ENCODE measurements at regions not wholly inside any gene's neighbourhood (a gene's known extent, or its start where the extent isn't known, plus 50 kb on each side); places are given as distances from the start of the nearest gene placed in this dataset.
"Not testable (repeated sequence)": the region's sequence is repeated elsewhere in the genome, so short reads cannot be mapped to it uniquely, and the experiment has no call there.

DNA sequence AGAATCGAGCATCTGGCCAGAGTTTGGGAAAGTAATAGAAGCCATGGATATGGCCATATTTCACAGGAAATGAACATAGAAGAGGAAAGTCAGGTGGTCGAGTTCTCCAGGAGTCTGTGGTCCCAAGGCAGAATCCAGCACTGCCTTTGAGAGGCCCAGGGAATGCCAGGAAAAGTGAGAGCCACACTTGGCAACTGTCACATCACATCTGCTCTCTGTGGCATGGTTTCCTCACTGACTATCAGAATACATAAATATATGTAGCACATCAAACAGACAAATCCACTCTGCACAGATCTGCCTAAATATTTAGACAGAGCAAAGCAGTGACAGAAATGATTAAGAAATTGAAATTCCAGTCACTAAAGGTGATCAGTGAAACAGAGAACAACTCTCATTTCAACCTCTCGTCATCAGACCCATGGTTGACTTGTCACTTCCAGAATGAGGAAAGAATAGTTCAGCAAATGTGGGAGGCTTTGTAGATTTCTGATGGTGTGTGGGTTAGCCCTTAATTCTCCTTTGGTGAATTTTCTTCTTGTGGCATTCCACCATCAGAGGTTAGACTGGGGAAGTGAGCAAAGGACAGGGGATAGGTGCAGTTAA lies 58.8 kb upstream of the MAN1A2 start:
- BruUV-seq (replicated peaks): no TSS peak
- intact Hi-C loops (cut with micrococcal nuclease; ENCODE audit: unreplicated experiment): no loop called here

GRCh38 chr1:117301901-117302300 lies 65.3 kb upstream of the MAN1A2 start:
- ChIA-PET CTCF (ENCODE audit: unreplicated experiment) (no interaction called here), POLR2A (no interaction called here)
- H2AFZ ChIP-seq (ENCODE audit: low read length): no peak overlapping the region
- BruUV-seq (replicated peaks): no TSS peak
- no peaks in the 10 kb centered on the region for H3K9me2 ChIP-seq (ENCODE audit: insufficient read depth, low read length)
- TF ChIP-seq CTCF (conservative IDR thresholded peaks at IDR 0.05; ENCODE audit: low read length) (no peak), EZH2phosphoT487 (IDR thresholded peaks at IDR 0.05; ENCODE audit: borderline replicate concordance, low read depth, low read length) (no peak)
- no peaks in the 10 kb centered on the region for H3K9me3 ChIP-seq (ENCODE audit: low read length)
- DNase-seq (ENCODE audit: low spot score): no peak
- no peak overlapping the region for H3K4me2 ChIP-seq (ENCODE audit: low read length)
- H3K4me1 ChIP-seq (ENCODE audit: insufficient read depth, low read length, poor library complexity, severe bottlenecking): no peaks in the 10 kb centered on the region
- H3K27ac ChIP-seq (ENCODE audit: low read depth, low read length, poor library complexity, severe bottlenecking): no peak overlapping the region
- H3K4me3 ChIP-seq (ENCODE audit: low read depth, low read length, poor library complexity, severe bottlenecking): no peak overlapping the region
- no peaks in the 10 kb centered on the region for H4K20me1 ChIP-seq (ENCODE audit: insufficient read depth, low read length)
- H3K36me3 ChIP-seq (ENCODE audit: insufficient read depth, low read length): no peaks in the 10 kb centered on the region
- no peaks in the 10 kb centered on the region for H3K79me2 ChIP-seq (ENCODE audit: insufficient read depth, low read depth, low read length)
- intact Hi-C loops (cut with micrococcal nuclease; ENCODE audit: unreplicated experiment): no loop called here

More for the DNA sequence above, 58.8 kb upstream of the MAN1A2 start:
- no peak overlapping the region for H3K4me2 ChIP-seq (ENCODE audit: low read length)
- ChIA-PET CTCF (ENCODE audit: unreplicated experiment) (no interaction called here), POLR2A (interaction anchor here (1.1 kb wide), 1 partner anchor 22 kb away, joined by 3 read pairs; no protein-coding TSS in a partner anchor)
- no peak for TF ChIP-seq CTCF (conservative IDR thresholded peaks at IDR 0.05; ENCODE audit: low read length)
- TF ChIP-seq EZH2phosphoT487 (IDR thresholded peaks at IDR 0.05; ENCODE audit: borderline replicate concordance, low read depth, low read length): no peak
- DNase-seq (ENCODE audit: low spot score): no peak
- H3K4me3 ChIP-seq (ENCODE audit: low read depth, low read length, poor library complexity, severe bottlenecking): no peak overlapping the region
- H3K9me3 ChIP-seq (ENCODE audit: low read length): no peaks in the 10 kb centered on the region
- H2AFZ ChIP-seq (ENCODE audit: low read length): no peak overlapping the region
- no peaks in the 10 kb centered on the region for H3K36me3 ChIP-seq (ENCODE audit: insufficient read depth, low read length)
- H3K4me1 ChIP-seq (ENCODE audit: insufficient read depth, low read length, poor library complexity, severe bottlenecking): no peaks in the 10 kb centered on the region
- H3K79me2 ChIP-seq (ENCODE audit: insufficient read depth, low read depth, low read length): no peaks in the 10 kb centered on the region
- H4K20me1 ChIP-seq (ENCODE audit: insufficient read depth, low read length): no peaks in the 10 kb centered on the region
- H3K27ac ChIP-seq (ENCODE audit: low read depth, low read length, poor library complexity, severe bottlenecking): no peak overlapping the region
- H3K9me2 ChIP-seq (ENCODE audit: insufficient read depth, low read length): no peaks in the 10 kb centered on the region

DNA sequence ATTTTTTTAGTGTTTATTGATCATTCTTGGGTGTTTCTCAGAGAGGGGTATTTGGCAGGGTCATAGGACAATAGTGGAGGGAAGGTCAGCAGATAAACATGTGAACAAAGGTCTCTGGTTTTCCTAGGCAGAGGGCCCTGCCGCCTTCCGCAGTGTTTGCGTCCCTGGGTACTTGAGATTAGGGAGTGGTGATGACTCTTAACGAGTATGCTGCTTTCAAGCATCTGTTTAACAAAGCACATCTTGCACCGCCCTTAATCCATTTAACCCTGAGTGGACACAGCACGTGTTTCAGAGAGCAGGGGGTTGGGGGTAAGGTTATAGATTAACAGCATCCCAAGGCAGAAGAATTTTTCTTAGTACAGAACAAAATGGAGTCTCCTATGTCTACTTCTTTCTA lies 67.1 kb upstream of the MAN1A2 start:
- H3K27ac ChIP-seq (ENCODE audit: low read depth, low read length, poor library complexity, severe bottlenecking); H3K4me2 ChIP-seq (ENCODE audit: low read length); H3K9me2 ChIP-seq (ENCODE audit: insufficient read depth, low read length); H4K20me1 ChIP-seq (ENCODE audit: insufficient read depth, low read length); H3K36me3 ChIP-seq (ENCODE audit: insufficient read depth, low read length); H3K4me3 ChIP-seq (ENCODE audit: low read depth, low read length, poor library complexity, severe bottlenecking); DNase-seq (ENCODE audit: low spot score); intact Hi-C loops (cut with micrococcal nuclease; ENCODE audit: unreplicated experiment); H3K79me2 ChIP-seq (ENCODE audit: insufficient read depth, low read depth, low read length); H3K4me1 ChIP-seq (ENCODE audit: insufficient read depth, low read length, poor library complexity, severe bottlenecking); BruUV-seq (replicated peaks); H3K9me3 ChIP-seq (ENCODE audit: low read length); CTCF ChIA-PET (ENCODE audit: unreplicated experiment); H2AFZ ChIP-seq (ENCODE audit: low read length): not testable (repeated sequence)
- POLR2A ChIA-PET: interaction anchor here (0.7 kb wide), 1 partner anchor 110 kb away, joined by 4 read pairs; no protein-coding TSS in a partner anchor
